B cell (primary cell): ENCODE measurements at regions not wholly inside any gene's neighbourhood (a gene's known extent, or its start where the extent isn't known, plus 50 kb on each side); places are given as distances from the start of the nearest gene placed in this dataset. TPM values are rescaled to one million over a fixed set of nuclear protein-coding genes. Genes with fewer than 3 reads are reported as not detected.

Source experiments
- ATAC-seq: fragments of 200-7000 bp; cut with Tn5 transposase; one replicate; pipeline ENCODE4 v1.10.0; 2021; ENCODE audit warnings: low read depth, mild to moderate bottlenecking, moderate number of reproducible peaks, moderate library complexity
- CTCF ChIA-PET: fragments of 350-600 bp; sonication (Branson Sonifier 250); formaldehyde crosslinking; loops from one replicate; lab custom pipeline; 2021; ENCODE audit warnings: antibody characterized with exemption, inconsistent platforms; lab: Charles Lee
- POLR2A ChIA-PET: fragments of 350-600 bp; sonication (Branson Sonifier 250); formaldehyde crosslinking; loops from one replicate; lab custom pipeline; 2021; ENCODE audit warnings: antibody characterized with exemption; lab: Charles Lee
- DNase-seq: peaks from one replicate; pipeline ENCODE4 v3.0.0; 2013
- H2AFZ ChIP-seq: 2 replicates; pipeline ENCODE4 v1.6.1; 2012; ENCODE audit warnings: mild to moderate bottlenecking, low read depth, low read length; ENCODE audit not compliant: insufficient read depth, poor library complexity, severe bottlenecking
- H3K27ac ChIP-seq, 2 donors: 1 replicate in 1 of 2; 2 replicates in 1 of 2; pipeline ENCODE4 v1.5.1; 2012 to 2013; ENCODE audit warnings: low read length in 2 of 2, mild to moderate bottlenecking in 2 of 2, moderate library complexity in 1 of 2
- H3K27me3 ChIP-seq, 4 experiments: fragments of 200-600 bp in 1 of 4; sonication (generic) in 1 of 4; replicated peaks in 1 of 4; 1 replicate in 2 of 4; 2 replicates in 2 of 4; pipeline versions ENCODE4 v1.6.1 to v1.7.0; 2013 to 2016; ENCODE audit warnings: low read length in 3 of 4, mild to moderate bottlenecking in 2 of 4, mixed read lengths in 1 of 4, moderate library complexity in 1 of 4; ENCODE audit not compliant: insufficient read depth in 4 of 4, control insufficient read depth in 3 of 4; ENCODE audit errors: control extremely low read depth in 1 of 4
- H3K36me3 ChIP-seq, 2 experiments: replicated peaks in 1 of 2; 1 replicate in 1 of 2; 2 replicates in 1 of 2; pipeline versions ENCODE4 v1.6.1 to v1.7.1; 2013; ENCODE audit warnings: low read length in 1 of 2; ENCODE audit not compliant: insufficient read depth in 2 of 2, control insufficient read depth in 1 of 2; ENCODE audit errors: control extremely low read depth in 1 of 2, extremely low read depth in 1 of 2
- H3K4me1 ChIP-seq, 2 donors: fragments of 200-600 bp in 1 of 2; sonication (generic) in 1 of 2; 1 replicate in 1 of 2; 2 replicates in 1 of 2; pipeline versions ENCODE4 v1.5.1 to v1.6.1; 2013 to 2017; ENCODE audit warnings: low read length in 2 of 2; ENCODE audit not compliant: control insufficient read depth in 2 of 2, insufficient read depth in 2 of 2
- H3K4me2 ChIP-seq: replicated peaks from 2 replicates; pipeline ENCODE3; 2012; ENCODE audit warnings: mild to moderate bottlenecking, low read depth, low read length; ENCODE audit not compliant: poor library complexity, severe bottlenecking
- H3K4me3 ChIP-seq, 5 experiments: fragments of 200-600 bp in 1 of 5; sonication (generic) in 1 of 5; 1 replicate in 3 of 5; 2 replicates in 2 of 5; pipeline versions ENCODE4 v1.5.1 to v1.7.0; 2011 to 2016; ENCODE audit warnings: low read length in 4 of 5, mild to moderate bottlenecking in 4 of 5, low read depth in 2 of 5, control low read depth in 1 of 5, moderate library complexity in 1 of 5; ENCODE audit not compliant: insufficient read depth in 1 of 5; ENCODE audit errors: control extremely low read depth in 1 of 5, extremely low read depth in 1 of 5
- H3K79me2 ChIP-seq: fragments of 200-600 bp; sonication (generic); one replicate; pipeline ENCODE4 v1.6.0; 2016; ENCODE audit warnings: low read length; ENCODE audit not compliant: control insufficient read depth, insufficient read depth
- H3K9ac ChIP-seq: fragments of 200-600 bp; sonication (generic); 2 replicates; pipeline ENCODE4 v1.6.1; 2017; ENCODE audit warnings: mild to moderate bottlenecking, low read length, moderate library complexity
- H3K9me3 ChIP-seq, 3 donors: one replicate each; pipeline versions ENCODE4 v1.6.1 to v1.7.1; 2013; ENCODE audit warnings: low read length in 2 of 3; ENCODE audit not compliant: control insufficient read depth in 2 of 3, insufficient read depth in 1 of 3; ENCODE audit errors: control extremely low read depth in 1 of 3
- H4K20me1 ChIP-seq: 2 replicates; pipeline ENCODE4 v1.6.0; 2012; ENCODE audit warnings: mild to moderate bottlenecking, low read length; ENCODE audit not compliant: insufficient read depth, control insufficient read depth, poor library complexity, severe bottlenecking
- H3K27ac Mint-ChIP-seq: one replicate; pipeline ENCODE4 v1.8.0; 2021; ENCODE audit warnings: mixed read lengths
- H3K27me3 Mint-ChIP-seq: one replicate; pipeline ENCODE4 v1.8.0; 2021; ENCODE audit warnings: mixed read lengths
- H3K4me1 Mint-ChIP-seq: one replicate; pipeline ENCODE4 v1.8.0; 2021; ENCODE audit warnings: mixed read lengths
- H3K4me3 Mint-ChIP-seq: one replicate; pipeline ENCODE4 v1.8.0; 2021; ENCODE audit warnings: mixed read lengths
- H3K9me3 Mint-ChIP-seq: one replicate; pipeline ENCODE4 v1.8.0; 2022; ENCODE audit warnings: mixed read lengths; ENCODE audit not compliant: insufficient read depth
- EZH2 ChIP-seq: IDR thresholded peaks from 2 replicates; pipeline ENCODE4 v1.6.1; 2012; ENCODE audit warnings: borderline replicate concordance, low read depth, mild to moderate bottlenecking, moderate library complexity, low read length; ENCODE audit not compliant: insufficient read depth, poor library complexity, severe bottlenecking
- WGBS: methylation state at CpG from one replicate; pipeline ENCODE4 v1.1.5; 2013; ENCODE audit warnings: missing lambda C conversion rate; ENCODE audit not compliant: insufficient coverage; 5-methylcytosine and 5-hydroxymethylcytosine counted together
- intact Hi-C: fragments of 100-400 bp; cut with micrococcal nuclease; formaldehyde crosslinking; loops from one replicate; pipeline ENCODE4 v1.10.0; 2022
- small RNA-seq: library from RNA; depleted of rRNA; stranded (forward); fragments of <200 nt; gene quantifications from one replicate; pipeline ENCODE3, GENCODE V24; 2012; ENCODE audit warnings: low replicate concordance, low read depth; ENCODE audit not compliant: insufficient read length
- TF ChIP-seq, protein P1 (sequence below): fragments of 200-600 bp; IDR thresholded peaks from one replicate; pipeline ENCODE4 v1.8.0; 2022; ENCODE audit warnings: antibody characterized with exemption, mild to moderate bottlenecking

DNA sequence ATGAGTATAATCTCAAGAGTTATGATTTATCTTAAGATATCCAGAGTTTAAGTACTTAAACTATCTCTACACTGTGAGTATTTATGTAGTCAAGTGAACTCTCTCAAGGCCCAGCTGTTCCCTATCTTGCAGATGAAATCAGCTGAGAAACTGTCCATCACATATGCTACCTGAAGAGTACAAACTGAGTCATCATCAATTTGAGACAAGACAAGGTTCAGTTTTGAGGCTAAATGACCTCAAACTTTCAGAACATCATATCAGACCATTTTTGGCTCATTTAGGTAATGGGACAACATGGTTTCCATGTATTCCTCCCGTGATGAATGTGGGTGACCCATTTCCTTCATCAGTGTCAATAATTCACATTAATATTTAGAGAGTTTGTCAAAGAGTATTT lies 53.1 kb upstream of the AUTS2 start:
- Histone ChIP-seq H3K4me2 (no peak overlapping the region), H3K9ac (no peak overlapping the region), H3K4me3 (no peak overlapping the region), H3K4me1 (no peaks in the 10 kb centered on the region), H4K20me1 (no peaks in the 10 kb centered on the region), H3K27me3 (no peaks in the 10 kb centered on the region), H3K79me2 (no peaks in the 10 kb centered on the region), H3K36me3 (no peaks in the 10 kb centered on the region), H3K27ac (no peak overlapping the region), H3K9me3 (peaks cover 0 to 9% (median 3%) of the 10 kb centered on the region in 3 donors), H2AFZ (no peak overlapping the region)
- no peaks in the 10 kb centered on the region for H3K27me3 Mint-ChIP-seq
- no peaks in the 10 kb centered on the region for H3K4me1 Mint-ChIP-seq
- ChIA-PET POLR2A (no interaction called here), CTCF (no interaction called here)
- ATAC-seq (no peak), DNase-seq (no peak)
- intact Hi-C loops, result no loop called here
- no peaks in the 10 kb centered on the region for H3K9me3 Mint-ChIP-seq
- no peak for TF ChIP-seq EZH2
- TF ChIP-seq, protein P1, sequence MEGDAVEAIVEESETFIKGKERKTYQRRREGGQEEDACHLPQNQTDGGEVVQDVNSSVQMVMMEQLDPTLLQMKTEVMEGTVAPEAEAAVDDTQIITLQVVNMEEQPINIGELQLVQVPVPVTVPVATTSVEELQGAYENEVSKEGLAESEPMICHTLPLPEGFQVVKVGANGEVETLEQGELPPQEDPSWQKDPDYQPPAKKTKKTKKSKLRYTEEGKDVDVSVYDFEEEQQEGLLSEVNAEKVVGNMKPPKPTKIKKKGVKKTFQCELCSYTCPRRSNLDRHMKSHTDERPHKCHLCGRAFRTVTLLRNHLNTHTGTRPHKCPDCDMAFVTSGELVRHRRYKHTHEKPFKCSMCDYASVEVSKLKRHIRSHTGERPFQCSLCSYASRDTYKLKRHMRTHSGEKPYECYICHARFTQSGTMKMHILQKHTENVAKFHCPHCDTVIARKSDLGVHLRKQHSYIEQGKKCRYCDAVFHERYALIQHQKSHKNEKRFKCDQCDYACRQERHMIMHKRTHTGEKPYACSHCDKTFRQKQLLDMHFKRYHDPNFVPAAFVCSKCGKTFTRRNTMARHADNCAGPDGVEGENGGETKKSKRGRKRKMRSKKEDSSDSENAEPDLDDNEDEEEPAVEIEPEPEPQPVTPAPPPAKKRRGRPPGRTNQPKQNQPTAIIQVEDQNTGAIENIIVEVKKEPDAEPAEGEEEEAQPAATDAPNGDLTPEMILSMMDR, result no peak
- H3K27ac Mint-ChIP-seq, result no peak overlapping the region
- no CpG with 5 or more reads among the region's 1 CpG for WGBS
- H3K4me3 Mint-ChIP-seq, result no peak overlapping the region

Small RNAs in the stretch of these regions (small RNA-seq; reads per million reads assigned to genes)
- gene MTATP6P21 (not detected), gene RF00019 (not detected), gene RNA5SP231 (not detected), gene RNU6-229P (not detected), gene RNU6-832P (not detected)
